Frontal cortex (tissue), 3 donors: ENCODE measurements at regions not wholly inside any gene's neighbourhood (a gene's known extent, or its start where the extent isn't known, plus 50 kb on each side); places are given as distances from the start of the nearest gene placed in this dataset.
"Not testable (repeated sequence)": the region's sequence is repeated elsewhere in the genome, so short reads cannot be mapped to it uniquely, and the experiment has no call there.

Experiments
- DNase-seq, 2 donors: peaks; one replicate each; pipeline ENCODE4 v3.0.0; 2012; ENCODE audit warnings: low spot score in 2 of 2
- FAIRE-seq: peaks from 2 replicates; lab custom pipeline; 2012; peaks lifted over from hg19 to GRCh38; lab: Jason Lieb, UNC
- donor health status: control.
- donor health status: control.
- donor health status: control.

DNA sequence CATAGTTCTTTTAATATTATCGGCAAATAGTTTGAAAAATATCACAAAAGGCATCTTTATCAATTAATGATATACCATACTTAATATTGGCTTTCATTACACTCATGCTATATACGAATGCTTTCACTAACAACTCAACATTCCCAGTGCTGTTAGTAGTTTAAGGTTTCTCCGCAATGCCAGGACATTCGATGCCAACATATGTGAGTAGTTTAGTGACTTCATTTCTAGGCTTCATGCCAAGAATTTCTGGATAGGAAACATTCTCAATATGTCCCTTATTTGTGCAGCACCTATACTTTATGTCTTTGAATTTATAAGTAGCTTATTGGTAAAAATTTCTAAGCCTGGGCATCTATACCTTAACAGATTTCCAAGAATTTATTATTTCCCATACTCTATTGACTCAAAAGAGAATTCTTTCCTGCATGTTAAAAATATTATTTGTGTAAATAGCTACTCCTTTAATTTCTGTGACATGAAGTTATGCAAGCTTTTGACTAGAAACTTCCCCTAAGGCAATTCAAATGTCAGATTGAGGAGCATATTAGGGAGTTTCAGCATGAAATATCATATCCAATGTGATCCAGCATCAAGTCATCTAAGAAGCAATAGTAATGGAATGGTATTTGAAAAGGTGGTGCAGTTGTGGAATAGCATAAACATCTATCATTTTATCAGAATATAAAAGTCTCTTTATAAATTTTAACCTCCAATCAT is 236.0 kb upstream of the STXBP5 start:
- FAIRE-seq (no peak), DNase-seq (no peak)

DNA sequence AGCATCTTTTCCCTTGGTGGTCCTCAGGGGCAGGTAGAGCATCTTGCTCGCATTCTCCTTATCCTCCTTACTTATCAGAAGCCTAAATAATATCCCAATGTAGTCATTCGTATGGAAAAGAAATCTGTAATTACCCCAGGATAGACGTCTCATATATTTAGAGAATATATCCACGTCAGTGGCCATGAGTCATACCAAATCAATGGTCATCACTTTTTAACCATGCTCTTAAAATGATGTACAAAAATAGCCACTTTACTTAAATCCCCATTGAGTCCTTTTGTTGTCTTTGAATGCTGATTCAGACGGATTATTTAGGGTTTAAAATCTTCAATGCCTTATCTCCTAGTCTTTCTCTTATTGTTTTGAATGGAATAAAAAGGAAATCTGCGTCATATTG is 231.7 kb upstream of the STXBP5 start:
- no peak for DNase-seq
- FAIRE-seq = no peak

DNA sequence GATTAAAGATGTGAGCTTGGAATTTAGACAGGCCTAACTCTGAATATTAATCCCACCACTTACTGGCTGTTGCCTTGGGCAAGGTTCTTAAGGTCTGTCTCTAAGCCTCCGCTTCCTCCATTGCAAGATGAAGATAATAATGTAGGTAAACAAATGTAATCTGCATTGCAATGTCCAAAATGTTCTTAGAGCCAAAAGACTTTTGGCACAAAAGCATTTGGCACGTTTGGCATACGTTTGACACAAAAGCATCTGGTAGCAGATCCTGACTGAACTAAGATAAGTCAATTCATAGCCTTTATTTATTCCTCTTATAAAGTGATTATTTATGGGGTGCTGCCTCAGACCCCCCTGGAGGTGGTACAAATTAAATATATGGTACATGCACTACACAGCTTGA is 229.9 kb upstream of the STXBP5 start:
- FAIRE-seq (no peak), DNase-seq (no peak)

DNA sequence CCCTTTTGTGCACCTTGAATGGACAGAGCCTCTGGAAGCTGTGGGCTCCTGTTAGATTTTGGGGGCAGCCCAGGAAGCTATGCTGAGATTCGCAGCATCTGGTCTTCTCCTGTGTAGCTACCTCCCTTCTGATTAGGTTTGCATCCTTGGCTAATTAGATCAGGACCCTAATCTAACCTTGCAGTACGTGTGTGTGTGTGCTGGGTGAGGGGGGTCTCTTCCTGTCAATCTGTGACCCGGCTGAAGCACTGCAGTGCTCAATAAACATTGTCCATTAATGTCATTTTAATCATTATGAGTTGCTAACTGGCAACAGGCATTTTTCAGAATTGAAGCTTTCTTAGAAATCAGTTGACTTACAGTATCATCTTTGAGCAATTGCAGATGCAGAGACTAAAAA is 229.1 kb upstream of the STXBP5 start:
- no peak for FAIRE-seq
- no peak for DNase-seq

DNA sequence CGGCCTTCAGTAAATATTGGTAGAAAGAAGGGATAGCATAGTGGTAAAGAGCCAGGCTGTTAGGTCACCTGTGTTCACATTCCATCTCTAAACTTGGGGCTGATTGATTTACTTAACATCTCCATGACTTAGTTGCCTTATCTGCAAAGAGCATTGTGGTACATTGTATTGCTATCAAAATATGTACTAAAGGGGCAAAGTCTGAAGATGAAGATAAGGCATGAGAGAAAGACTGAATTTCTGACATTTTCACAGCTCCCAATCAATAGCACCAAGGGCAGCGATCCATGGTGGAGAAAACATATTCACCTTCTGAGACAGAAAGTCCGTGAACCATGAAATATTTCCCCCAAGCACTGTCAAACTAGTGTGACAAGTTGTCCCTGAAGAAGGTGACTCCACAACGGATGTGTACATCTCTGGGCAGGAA is 223.3 kb upstream of the STXBP5 start:
- FAIRE-seq (no peak), DNase-seq (no peak)

DNA sequence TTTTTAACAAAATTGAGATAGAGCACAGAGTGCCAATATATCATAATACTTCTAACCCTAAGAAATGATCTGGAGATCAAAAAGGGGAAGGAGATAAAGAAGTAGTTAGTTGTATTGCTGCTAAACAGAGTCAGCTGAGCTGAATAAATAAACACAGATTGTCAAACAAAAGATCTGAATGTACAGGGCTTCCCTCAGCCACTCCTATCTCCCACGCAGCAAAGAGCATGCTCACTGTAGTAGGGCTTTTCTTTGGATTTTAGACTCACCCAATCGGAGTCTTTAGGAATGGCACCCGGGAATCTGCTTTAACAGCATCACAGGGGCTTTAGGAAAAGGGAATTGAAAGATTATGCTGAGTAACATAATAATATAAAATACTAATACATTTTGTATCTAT is 222.2 kb upstream of the STXBP5 start:
- DNase-seq = no peak
- no peak for FAIRE-seq

DNA sequence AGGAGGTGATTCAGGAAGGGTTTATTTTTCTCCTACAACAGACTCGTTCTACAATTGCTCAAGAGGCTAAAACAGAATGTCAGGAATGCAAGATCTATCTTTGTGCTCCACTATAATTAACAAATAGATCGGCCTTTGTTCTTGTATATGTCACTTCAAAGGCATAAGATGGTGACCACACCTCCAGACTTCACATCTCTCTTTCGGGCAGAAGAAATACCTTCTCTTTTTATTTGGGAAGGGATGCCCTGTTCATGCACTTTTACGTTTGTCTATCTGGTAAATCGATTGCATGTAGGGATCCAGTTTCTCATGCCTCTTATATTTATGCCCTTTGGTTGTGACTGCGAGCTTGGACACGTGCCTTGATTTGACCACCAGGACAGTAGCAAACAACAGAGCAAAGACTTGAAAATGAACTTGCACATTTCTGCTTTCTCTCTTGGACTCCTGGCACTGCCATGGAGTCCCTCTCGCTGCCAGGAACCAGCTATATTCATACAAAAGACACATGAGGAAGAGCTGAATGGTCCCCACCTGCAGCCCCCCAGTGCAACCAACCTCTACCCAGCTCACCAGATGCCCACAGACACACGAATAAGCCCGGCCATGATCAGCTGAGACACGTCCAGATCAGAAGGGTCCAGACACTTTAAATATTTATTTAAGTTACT is 219.8 kb upstream of the STXBP5 start:
- FAIRE-seq (no peak), DNase-seq (no peak)

DNA sequence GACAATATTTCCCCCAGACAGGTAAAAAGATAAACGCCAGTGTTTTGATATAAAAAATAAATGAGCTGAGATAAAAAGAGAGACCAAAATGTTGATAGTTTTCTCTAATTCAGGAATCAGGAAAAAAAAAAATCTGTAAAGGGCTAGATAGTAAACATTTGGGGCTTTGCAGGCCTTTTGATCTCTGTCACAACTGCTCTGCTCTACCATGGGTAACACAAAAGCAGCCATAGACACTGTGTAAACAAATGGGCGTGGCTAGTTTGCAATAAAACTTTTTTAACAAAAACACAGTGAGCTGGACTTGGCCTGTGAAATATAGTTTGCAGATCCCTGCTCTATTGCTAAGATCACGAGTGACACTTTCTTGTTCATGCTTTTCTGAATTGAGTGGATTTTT is 219.1 kb upstream of the STXBP5 start:
- no peak for DNase-seq
- no peak for FAIRE-seq

DNA sequence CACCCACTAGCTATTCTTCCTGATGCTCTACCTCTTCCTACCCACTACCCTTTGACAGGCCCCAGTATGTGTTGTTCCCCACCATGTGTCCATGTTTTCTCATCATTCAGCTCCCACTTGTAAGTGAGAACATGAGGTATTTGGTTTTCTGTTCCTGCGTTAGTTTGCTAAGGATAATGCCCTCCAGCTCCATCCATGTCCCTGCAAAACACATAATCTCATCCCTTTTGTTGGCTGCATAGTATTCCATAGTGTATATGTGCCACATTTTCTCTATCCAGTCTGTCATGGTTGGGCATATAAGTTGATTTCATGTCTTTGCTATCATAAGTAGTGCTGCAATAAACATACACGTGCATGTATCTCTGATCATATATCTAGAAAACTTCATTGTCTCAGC is 218.3 kb upstream of the STXBP5 start:
- no peak for DNase-seq
- no peak for FAIRE-seq

DNA sequence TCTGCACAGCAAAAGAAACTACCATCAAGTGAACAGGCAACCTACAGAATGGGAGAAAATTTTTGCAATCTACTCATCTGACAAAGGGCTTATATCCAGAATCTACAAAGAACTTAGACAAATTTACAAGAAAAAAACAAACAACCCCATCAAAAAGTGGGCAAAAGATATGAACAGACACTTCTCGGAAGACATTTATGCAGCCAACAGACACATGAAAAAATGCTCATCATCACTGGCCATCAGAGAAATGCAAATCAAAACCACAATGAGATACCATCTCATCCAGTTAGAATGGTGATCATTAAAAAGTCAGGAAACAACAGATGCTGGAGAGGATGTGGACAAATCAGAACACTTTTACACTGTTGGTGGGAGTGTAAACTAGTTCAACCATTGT is 216.3 kb upstream of the STXBP5 start:
- DNase-seq, FAIRE-seq: not testable (repeated sequence)

DNA sequence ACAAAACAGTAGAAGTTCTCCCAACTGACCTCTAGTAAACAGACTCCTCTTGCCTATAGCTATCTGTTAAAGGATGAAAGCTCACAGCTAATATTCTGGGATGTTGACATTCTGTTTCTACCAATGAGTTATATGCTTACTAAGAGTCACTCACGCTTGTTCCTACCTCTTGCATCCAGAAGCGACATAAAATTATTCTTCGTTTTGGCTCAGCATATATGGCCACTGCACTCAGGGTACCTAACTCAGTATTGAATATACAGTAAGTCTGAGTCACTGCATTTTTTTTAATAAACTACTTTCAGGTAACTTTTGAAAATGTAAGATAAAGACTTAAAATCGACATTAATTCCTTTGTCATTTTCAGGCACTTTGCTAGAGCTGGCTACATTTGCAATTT is 214.4 kb upstream of the STXBP5 start:
- FAIRE-seq (no peak), DNase-seq (no peak)

DNA sequence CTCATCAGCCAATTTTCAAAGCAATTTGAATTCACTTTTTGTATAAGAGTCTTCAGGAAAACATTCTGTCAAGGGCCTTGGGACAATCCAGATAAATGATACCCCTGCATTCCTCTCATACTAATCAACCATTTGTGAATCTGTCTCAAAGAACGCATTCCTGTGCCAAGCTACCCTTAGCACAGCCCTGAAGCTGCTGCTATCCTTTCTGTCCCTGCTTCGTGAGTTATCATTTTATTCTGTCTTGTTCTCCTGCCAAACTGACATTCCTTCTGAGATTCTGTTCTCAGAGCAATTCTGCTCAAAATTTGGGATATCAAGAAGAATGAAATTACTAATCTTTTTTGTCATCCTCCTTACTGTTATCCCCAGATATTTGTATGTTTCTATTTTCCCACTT is 213.9 kb upstream of the STXBP5 start:
- no peak for FAIRE-seq
- DNase-seq = no peak

DNA sequence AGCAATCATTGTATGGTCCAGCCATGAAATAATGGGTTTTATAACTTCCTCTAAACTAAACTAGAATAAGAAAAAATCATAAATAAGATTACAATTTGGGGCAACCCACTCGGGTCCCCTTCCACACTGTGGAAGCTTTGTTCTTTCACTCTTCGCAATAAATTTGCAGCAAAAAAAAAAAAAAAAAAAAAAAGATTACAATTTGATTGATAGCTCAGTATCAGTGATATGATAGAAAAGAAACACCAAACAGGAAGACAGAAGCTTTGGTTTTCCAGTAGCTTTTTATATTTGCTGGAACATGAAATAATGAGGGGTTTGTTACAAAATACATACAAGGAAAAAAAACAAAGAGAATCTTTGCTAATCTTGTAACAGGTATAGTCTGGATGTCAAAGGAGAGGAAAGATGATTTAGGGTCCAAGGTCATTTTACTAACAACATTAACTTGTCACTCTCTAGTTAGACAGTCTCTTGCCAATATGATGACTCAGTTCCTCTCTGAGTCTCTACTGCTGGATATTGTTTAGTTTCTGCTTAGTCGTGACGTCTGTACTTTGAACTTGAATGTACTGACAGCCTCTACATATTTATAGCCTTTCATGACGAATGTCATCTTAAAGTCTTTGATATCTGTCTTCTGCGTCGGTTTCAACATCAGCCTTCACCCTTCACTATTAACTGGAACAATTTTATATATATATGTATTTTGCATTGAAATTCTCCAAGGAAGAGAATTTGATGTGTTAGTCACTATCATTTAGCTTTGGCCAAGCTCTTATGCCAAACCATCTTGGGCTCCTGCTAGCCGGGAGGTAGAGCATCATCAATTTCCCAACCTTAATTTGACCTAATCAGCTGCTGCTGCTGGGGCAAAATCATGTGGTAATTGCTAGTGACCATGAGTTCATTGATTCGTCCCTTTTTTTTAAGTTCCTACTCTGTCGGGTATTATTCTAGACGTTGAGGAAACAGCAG is 213.1 kb upstream of the STXBP5 start:
- DNase-seq = no peak
- FAIRE-seq = no peak

DNA sequence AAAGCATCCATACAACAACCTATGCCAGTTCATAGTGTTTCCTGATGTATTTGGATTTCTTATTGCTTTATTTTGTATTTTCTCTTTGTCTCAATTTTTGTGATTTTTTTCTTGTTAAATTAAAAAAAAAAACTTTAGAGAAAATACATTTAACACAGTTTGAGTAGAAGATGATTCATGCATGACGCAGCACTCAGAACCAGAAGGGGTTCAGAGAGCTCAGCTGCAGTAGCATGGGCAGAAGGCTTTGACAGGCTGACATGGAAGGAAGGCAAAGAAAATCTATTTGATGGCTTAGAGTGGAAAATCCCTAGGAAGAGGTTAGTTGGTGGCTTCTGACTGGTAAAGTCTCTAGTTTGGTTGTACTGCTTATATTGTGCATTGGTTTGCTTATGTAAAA is 207.2 kb upstream of the STXBP5 start:
- DNase-seq = no peak
- FAIRE-seq = no peak

DNA sequence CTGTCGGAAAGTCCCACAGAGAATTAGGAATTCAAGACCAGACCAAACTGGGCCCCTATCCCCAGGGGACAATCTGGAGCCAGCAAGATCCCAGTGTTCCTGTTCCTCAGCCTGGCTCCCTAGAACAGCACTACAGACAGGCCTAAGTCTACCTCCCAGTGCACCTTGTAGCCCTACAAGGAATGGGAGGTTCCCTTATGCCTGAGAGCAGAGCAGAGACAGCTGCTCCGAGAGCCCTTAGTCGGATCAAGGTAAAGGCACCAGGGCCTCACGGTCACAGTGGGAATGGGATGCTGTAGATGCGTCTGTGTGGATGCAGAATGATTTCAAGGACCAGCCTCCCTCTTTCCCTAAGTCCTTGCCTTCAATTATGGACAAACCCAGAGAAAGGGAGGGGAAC is 204.5 kb upstream of the STXBP5 start:
- no peak for DNase-seq
- no peak for FAIRE-seq

DNA sequence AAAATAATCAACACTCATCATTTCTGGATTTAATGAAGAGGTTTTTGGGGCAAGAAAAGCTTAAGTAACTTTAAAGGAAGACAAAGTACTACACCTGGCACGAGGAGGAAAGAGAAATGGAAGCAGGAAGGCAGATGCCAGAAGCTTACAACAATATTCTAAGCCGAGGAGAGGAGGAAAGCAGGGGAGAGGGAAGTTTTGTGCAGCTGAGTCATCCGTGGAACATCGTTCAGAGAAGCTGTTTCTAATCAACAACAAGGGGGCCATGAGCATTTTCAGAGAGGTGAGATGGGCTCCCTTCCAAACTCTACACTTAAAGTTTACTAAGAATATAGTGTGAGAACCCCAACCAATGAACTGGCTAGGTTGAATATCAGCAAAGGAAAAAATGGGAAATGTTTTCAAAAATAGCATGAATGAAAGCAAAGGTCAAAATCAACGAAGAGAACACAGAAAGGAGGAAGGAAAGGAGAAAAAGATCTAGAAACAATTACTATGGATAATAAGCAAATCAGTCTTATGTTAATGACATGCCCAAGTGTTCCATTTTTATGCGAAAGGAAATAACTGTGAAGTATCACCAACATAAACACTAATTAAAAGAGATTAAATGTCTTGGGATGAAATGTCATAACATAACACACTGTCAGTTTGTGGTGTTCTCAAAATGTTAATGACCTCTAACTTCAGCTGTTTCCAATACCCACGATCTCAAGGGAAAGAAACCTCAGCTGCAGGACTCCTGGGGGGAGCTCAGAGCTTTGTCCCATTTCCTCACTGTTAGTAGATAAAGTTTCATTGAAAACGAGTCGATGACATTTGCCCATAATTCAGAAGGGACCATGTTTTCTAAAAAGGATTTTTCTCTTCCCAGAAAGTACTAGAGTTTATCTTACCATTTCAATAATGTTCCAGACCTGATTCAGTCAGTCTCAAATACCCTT is 203.4 kb upstream of the STXBP5 start:
- no peak for FAIRE-seq
- no peak for DNase-seq

DNA sequence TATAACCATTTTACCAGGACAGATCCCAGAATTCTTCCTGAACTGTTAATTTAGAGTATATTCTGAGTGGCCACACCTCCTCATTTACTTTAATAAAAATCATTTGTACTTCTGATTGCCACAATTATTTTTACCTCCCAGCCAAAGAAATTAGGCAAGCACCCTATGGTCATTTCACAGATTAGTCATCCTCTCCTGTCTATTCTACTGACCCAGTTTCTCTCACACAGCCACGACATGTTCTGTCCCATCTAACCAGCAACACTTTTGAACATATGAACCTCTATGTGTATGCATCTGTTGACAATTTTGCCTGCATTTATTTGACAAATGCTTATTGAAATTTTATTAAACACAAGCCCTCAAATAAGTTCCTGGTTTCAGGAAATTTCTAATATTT is 202.6 kb upstream of the STXBP5 start:
- DNase-seq = no peak

DNA sequence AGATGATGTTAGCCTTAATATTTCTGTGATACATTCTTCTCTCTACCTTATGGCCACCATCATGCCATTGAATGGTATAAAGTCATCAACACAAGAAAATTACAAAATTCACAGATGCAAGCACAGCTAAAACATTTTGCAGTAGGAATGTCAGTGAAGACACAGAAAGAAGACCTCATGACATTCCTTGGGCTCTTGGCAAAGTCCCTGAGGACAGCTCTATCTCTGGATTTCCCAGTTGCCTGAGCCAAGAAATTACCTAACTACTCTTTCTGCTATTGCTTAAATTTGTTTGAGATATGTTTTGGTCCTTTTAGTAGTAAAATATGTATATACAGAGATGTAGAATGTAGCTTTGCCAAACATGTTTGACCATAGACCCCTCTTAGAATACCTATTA is 201.0 kb upstream of the STXBP5 start:
- FAIRE-seq = no peak
- no peak for DNase-seq

More for the DNA sequence above, 202.6 kb upstream of the STXBP5 start:
- FAIRE-seq = no peak

DNA sequence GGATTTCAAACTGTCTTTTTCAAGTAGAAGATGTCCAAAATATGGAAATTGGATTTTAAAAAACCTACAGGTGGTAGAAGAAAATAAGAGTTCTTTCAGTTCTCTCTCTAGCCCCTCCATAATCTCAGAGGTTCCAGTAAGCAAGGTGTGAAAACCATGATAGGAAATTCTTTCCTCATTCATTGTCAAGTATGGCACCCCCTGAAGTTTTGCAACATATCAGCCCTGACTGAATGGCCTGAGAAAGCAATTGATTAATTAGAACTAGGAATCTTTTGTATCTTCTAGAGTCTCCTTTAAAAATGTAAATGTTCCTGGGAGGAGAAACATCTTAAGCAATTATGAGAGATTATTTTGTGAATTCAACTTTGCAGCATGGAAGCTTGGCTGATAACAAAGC is 198.7 kb upstream of the STXBP5 start:
- FAIRE-seq = no peak
- no peak for DNase-seq

DNA sequence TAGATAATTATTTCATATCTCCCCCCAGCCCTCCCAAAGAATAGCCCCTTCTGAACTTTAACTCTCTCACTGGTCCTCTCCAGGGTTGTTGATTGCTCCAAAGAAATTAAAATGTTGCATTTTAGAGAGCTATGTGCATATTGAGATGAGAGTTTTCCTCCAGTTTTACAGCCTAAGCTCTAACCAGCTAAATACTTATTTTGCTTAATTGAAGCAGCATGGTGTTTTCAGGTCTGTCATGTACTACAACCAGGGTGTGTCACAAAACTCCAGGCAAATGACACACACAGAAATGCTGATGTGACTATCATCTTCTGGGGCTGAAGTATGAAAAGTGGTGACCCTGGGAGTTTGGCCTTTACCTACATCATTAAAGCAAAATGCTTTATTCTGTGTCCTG is 196.8 kb upstream of the STXBP5 start:
- no peak for DNase-seq
- FAIRE-seq = no peak
